AG04450 (cell line): ENCODE measurements at regions not wholly inside any gene's neighbourhood (a gene's known extent, or its start where the extent isn't known, plus 50 kb on each side); places are given as distances from the start of the nearest gene placed in this dataset.
"Not testable (repeated sequence)": the region's sequence is repeated elsewhere in the genome, so short reads cannot be mapped to it uniquely, and the experiment has no call there.

ENCODE experiments used
- CTCF ChIA-PET: fragments of 300-600, 350-600 bp; formaldehyde crosslinking; extraction: SDS; loops from one replicate; lab custom pipeline; 2022; ENCODE audit warnings: antibody characterized with exemption, inconsistent platforms; lab: Charles Lee
- POLR2A ChIA-PET: fragments of 350-600 bp; formaldehyde crosslinking; extraction: SDS; loops from one replicate; lab custom pipeline; 2021; ENCODE audit warnings: antibody characterized with exemption, inconsistent platforms; lab: Yijun Ruan, JAX
- DNase-seq: peaks from one replicate; pipeline ENCODE4 v3.0.0-alpha.2; 2011; ENCODE audit warnings: low read depth, low spot score
- H3K27ac ChIP-seq: one replicate; pipeline ENCODE4 v1.5.1; 2012; ENCODE audit warnings: low read depth, low read length, control low read depth
- H3K27me3 ChIP-seq: one replicate; pipeline ENCODE4 v1.6.0; 2012; ENCODE audit warnings: low read length; ENCODE audit not compliant: control insufficient read depth, insufficient read depth
- H3K4me3 ChIP-seq: 2 replicates; pipeline ENCODE4 v1.5.1; 2011; ENCODE audit warnings: mild to moderate bottlenecking, low read depth, low read length, control low read depth
- H3K9me3 ChIP-seq: 2 replicates; pipeline ENCODE4 v1.5.1; 2012; ENCODE audit warnings: low read length; ENCODE audit not compliant: control insufficient read depth, insufficient read depth
- TF ChIP-seq, protein P1 (sequence below): IDR thresholded peaks from 2 replicates; pipeline ENCODE4 v1.5.1; 2011; ENCODE audit warnings: low read depth, low read length, control low read depth, inconsistent platforms

DNA sequence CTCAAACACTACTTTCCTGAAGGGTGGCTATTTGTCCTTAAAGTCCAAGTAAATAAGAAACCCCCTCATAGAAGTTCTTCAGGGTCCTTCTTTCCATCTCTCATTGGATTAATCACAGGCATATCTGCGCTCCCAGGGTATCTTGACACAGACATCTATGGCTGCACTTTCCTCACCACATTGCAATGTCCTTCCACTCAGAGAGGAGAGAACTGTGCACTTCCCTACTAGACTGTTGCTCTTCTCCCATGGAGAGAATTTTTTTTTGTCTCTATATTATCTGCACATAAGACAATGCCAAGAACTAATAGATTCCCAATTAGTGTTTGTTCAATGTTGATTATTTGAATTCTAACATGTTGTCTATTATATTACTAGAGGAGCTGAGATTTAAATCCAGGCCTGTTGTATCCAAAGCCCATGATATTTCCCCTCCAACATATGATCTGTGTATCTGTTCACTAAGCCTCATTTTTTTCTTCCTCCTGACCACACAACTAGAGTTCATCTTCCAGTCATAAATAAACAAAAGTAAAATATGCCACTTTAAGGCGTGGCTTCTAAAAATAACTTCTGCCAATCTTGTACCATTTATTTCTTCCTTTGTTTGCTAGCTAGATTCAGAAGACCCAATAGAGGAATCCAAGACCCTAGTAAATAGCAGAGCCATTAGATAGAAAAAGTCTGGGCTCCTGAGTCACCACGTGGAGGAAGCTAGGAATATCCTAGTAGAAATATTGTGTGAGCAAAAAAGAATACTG is 61.5 kb upstream of the FAM241A start:
- Histone ChIP-seq H3K4me3 (no peak overlapping the region), H3K27ac (no peak overlapping the region), H3K27me3 (no peaks in the 10 kb centered on the region), H3K9me3 (no peaks in the 10 kb centered on the region)
- ChIA-PET CTCF (interaction anchor here (0.6 to 2.0 kb wide), 2 partner anchors 11 to 16 kb away, joined by 3 to 8 read pairs; no protein-coding TSS in a partner anchor), POLR2A (no interaction called here)
- DNase-seq, result no peak
- TF ChIP-seq, protein P1, sequence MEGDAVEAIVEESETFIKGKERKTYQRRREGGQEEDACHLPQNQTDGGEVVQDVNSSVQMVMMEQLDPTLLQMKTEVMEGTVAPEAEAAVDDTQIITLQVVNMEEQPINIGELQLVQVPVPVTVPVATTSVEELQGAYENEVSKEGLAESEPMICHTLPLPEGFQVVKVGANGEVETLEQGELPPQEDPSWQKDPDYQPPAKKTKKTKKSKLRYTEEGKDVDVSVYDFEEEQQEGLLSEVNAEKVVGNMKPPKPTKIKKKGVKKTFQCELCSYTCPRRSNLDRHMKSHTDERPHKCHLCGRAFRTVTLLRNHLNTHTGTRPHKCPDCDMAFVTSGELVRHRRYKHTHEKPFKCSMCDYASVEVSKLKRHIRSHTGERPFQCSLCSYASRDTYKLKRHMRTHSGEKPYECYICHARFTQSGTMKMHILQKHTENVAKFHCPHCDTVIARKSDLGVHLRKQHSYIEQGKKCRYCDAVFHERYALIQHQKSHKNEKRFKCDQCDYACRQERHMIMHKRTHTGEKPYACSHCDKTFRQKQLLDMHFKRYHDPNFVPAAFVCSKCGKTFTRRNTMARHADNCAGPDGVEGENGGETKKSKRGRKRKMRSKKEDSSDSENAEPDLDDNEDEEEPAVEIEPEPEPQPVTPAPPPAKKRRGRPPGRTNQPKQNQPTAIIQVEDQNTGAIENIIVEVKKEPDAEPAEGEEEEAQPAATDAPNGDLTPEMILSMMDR, result no peak

DNA sequence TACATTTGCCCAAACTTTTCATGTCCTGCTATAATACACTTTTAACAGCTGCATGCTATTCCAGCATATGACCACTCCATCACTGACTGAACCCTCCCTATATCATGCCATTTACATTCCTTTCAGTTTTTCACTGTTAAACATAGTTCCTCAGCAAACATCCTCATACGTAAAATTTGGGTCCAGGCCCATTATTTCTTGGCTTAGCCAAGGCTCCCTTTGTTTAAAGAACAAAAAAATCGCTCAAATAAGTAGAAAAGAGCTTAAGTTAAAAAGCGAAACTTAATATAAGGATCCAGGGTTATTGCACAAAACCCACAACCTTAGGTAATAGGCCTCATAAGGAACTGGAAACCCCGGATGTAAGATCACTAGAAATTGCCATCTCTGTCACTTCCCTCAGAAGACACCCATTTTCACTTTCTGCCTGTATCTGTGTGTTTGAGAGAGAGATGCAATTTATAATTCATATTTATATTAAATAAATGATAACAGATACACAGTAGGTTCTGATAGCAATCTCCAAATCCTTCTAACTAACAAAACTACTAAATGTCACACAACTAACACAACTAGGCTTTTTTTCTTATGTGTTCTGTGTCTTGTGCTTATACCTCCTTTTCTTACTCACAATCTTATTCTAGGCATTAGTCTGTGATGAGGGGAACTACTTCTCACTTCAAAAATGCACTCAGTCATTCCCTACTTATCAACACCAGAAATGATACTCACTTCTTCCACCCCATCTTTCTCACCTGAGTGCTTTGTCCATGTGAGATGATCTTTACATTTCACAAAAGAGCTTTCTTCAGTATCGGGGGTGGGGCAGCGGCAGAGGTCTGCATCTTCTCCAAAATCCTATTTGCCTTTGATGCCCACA is 59.9 kb upstream of the FAM241A start:
- Histone ChIP-seq H3K27ac (no peak overlapping the region), H3K27me3 (no peaks in the 10 kb centered on the region), H3K4me3 (no peak overlapping the region), H3K9me3 (no peaks in the 10 kb centered on the region)
- no peak for DNase-seq
- TF ChIP-seq, protein P1, result no peak
- ChIA-PET POLR2A (no interaction called here), CTCF (interaction anchor here (2.0 kb wide), 1 partner anchor 14 kb away, joined by 8 read pairs; no protein-coding TSS in a partner anchor)

DNA sequence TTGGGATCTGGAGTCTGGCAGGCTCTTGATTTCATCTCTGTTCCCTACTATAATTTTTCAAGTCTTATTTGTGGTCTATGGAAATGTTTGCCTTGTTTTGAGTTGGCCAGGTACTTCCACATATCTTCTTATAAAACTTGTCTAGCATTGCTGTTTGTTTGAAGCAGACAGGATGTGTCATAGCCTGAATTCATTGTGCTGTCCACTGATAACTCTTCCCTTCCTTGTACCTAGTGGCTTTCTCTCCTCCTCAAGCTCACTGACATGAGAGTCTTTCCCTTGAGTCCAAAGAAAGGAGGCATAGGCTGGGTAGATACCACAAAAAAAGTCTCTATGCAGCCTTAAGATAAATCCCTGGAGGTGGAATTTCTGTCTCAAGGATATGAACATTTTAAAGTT is 59.2 kb upstream of the FAM241A start:
- CTCF ChIA-PET, result no interaction called here
- POLR2A ChIA-PET, result no interaction called here
- H3K4me3 ChIP-seq, result no peak overlapping the region
- DNase-seq, result no peak
- H3K27me3 ChIP-seq, result no peaks in the 10 kb centered on the region
- TF ChIP-seq, protein P1, result no peak
- no peak overlapping the region for H3K27ac ChIP-seq
- no peaks in the 10 kb centered on the region for H3K9me3 ChIP-seq

DNA sequence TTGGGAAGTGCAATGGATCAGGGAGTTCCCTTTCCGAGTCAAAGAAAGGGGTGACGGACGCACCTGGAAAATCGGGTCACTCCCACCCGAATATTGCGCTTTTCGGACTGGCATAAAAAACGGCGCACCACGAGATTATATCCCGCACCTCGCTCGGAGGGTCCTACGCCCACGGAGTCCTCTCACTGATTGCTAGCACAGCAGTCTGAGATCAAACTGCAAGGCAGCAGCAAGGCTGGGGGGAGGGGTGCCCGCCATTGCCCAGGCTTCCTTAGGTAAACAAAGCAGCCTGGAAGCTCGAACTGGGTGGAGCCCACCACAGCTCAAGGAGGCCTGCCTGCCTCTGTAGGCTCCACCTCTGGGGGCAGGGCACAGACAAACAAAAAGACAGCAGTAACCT is 58.6 kb upstream of the FAM241A start:
- DNase-seq, CTCF ChIA-PET, POLR2A ChIA-PET: not testable (repeated sequence)

DNA sequence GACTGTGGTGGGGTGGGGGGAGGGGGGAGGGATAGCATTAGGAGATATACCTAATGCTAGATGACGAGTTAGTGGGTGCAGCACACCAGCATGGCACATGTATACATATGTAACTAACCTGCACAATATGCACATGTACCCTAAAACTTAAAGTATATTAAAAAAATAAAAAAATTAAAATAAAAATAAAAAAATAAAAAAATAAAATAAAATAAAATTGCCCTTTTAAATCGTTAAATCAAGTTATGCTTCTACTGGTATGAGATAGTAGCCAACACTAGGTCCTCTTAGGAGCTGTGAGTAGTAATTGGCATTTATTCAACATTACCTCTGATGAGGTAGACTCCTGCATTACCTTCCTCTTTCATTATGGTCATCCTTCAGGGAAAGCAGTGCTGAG is 52.9 kb upstream of the FAM241A start:
- H3K27ac ChIP-seq, H3K4me3 ChIP-seq, H3K9me3 ChIP-seq, DNase-seq, POLR2A ChIA-PET, H3K27me3 ChIP-seq: not testable (repeated sequence)
- CTCF ChIA-PET, result interaction anchor here (2.2 kb wide), 1 partner anchor 144 kb away, joined by 5 read pairs; no protein-coding TSS in a partner anchor

More for the DNA sequence above, 58.6 kb upstream of the FAM241A start:
- H3K4me3 ChIP-seq, H3K27me3 ChIP-seq, H3K27ac ChIP-seq, H3K9me3 ChIP-seq: not testable (repeated sequence)
